Gastrocnemius medialis (tissue), 4 donors: ENCODE measurements at regions not wholly inside any gene's neighbourhood (a gene's known extent, or its start where the extent isn't known, plus 50 kb on each side); places are given as distances from the start of the nearest gene placed in this dataset.

Experiments used
- CTCF ChIP-seq, 5 experiments: fragments of 450-650 bp in 3 of 5; fragments of 200-600 bp in 2 of 5; sonication (generic) in 2 of 5; IDR thresholded peaks in 4 of 5; conservative IDR thresholded peaks in 1 of 5; 1 replicate in 4 of 5; 2 replicates in 1 of 5; pipeline ENCODE4 v1.5.1; 2016 to 2019; ENCODE audit warnings: antibody characterized with exemption in 5 of 5, mild to moderate bottlenecking in 3 of 5, moderate library complexity in 3 of 5
- POLR2A ChIP-seq, 2 donors: fragments of 450-650 bp; IDR thresholded peaks; one replicate each; pipeline ENCODE4 v1.6.1; 2017; ENCODE audit warnings: antibody characterized with exemption in 2 of 2, mild to moderate bottlenecking in 2 of 2, moderate library complexity in 2 of 2

GRCh38 chr13:104314321-104314720 lies 1248.1 kb upstream of the SLC10A2 start:
- no peak for TF ChIP-seq CTCF (IDR thresholded peaks at IDR 0.05 in 4 of 5, conservative IDR thresholded peaks at IDR 0.05 in 1 of 5)
- TF ChIP-seq POLR2A (IDR thresholded peaks at IDR 0.05) = no peak
